NCI-H128 (cell line): ENCODE measurements at regions not wholly inside any gene's neighbourhood (a gene's known extent, or its start where the extent isn't known, plus 50 kb on each side); places are given as distances from the start of the nearest gene placed in this dataset.
"Not testable (repeated sequence)": the region's sequence is repeated elsewhere in the genome, so short reads cannot be mapped to it uniquely, and the experiment has no call there.

ENCODE experiments used
- DNase-seq: peaks from one replicate; lab custom pipeline; 2025; ENCODE audit not compliant: unreplicated experiment; lab: John Stamatoyannopoulos, UW

GRCh38 chrX:74181976-74182375 is 122.0 kb upstream of the ZCCHC13 start:
- DNase-seq = not testable (repeated sequence)

- no peak for DNase-seq
Observed at GRCh38 chrX:74180716-74181115, 123.3 kb upstream of the ZCCHC13 start.

GRCh38 chrX:74179990-74180389 is 124.0 kb upstream of the ZCCHC13 start:
- no peak for DNase-seq

- DNase-seq = no peak
Observed at GRCh38 chrX:74179499-74179898, 124.5 kb upstream of the ZCCHC13 start.

- no peak for DNase-seq
Observed at GRCh38 chrX:74179071-74179470, 124.9 kb upstream of the ZCCHC13 start.

GRCh38 chrX:74178536-74178935 is 125.4 kb upstream of the ZCCHC13 start:
- DNase-seq = no peak

GRCh38 chrX:74171465-74171864 is 132.5 kb upstream of the ZCCHC13 start:
- DNase-seq = no peak

- DNase-seq = no peak
Observed at GRCh38 chrX:74162199-74162598, 141.8 kb upstream of the ZCCHC13 start.

GRCh38 chrX:74160816-74161215 is 143.2 kb upstream of the ZCCHC13 start:
- DNase-seq = no peak

- no peak for DNase-seq
Observed at GRCh38 chrX:74160358-74160757, 143.6 kb upstream of the ZCCHC13 start.

GRCh38 chrX:74147439-74147838 is 156.5 kb upstream of the ZCCHC13 start:
- no peak for DNase-seq

GRCh38 chrX:74138943-74139342 is 165.0 kb upstream of the ZCCHC13 start:
- DNase-seq = no peak

GRCh38 chrX:74133156-74133796 is 170.7 kb upstream of the ZCCHC13 start:
- DNase-seq = peak; percentile 2

- no peak for DNase-seq
Observed at GRCh38 chrX:74132280-74132679, 171.7 kb upstream of the ZCCHC13 start.

GRCh38 chrX:74119016-74119910 is 184.7 kb upstream of the ZCCHC13 start:
- DNase-seq = no peak

- DNase-seq = no peak
Observed at GRCh38 chrX:74117962-74118902, 185.7 kb upstream of the ZCCHC13 start.

GRCh38 chrX:74111245-74111644 is 192.7 kb upstream of the ZCCHC13 start:
- DNase-seq = no peak

- DNase-seq = no peak
Observed at GRCh38 chrX:74107666-74108065, 196.3 kb upstream of the ZCCHC13 start.

GRCh38 chrX:74104356-74105015 is 199.5 kb upstream of the ZCCHC13 start:
- no peak for DNase-seq

GRCh38 chrX:74098407-74098806 is 205.6 kb upstream of the ZCCHC13 start:
- not testable (repeated sequence) for DNase-seq

- no peak for DNase-seq
Observed at GRCh38 chrX:74090049-74090448, 213.9 kb upstream of the ZCCHC13 start.
